OCI-LY7 (cell line): ENCODE measurements at regions not wholly inside any gene's neighbourhood (a gene's known extent, or its start where the extent isn't known, plus 50 kb on each side); places are given as distances from the start of the nearest gene placed in this dataset.

ENCODE experiments used
- CTCF ChIP-seq: fragments of 200-600 bp; sonication (generic); conservative IDR thresholded peaks from 2 replicates; pipeline ENCODE4 v1.5.1; 2014; ENCODE audit warnings: mild to moderate bottlenecking, antibody characterized with exemption, low read length, moderate library complexity, mixed read lengths
- EZH2phosphoT487 ChIP-seq: fragments of 200-600 bp; sonication (generic); IDR thresholded peaks from 2 replicates; pipeline ENCODE4 v1.6.1; 2018; ENCODE audit warnings: low read depth, borderline replicate concordance, mild to moderate bottlenecking, mixed run types, antibody characterized with exemption, low read length, moderate library complexity, mixed read lengths

- TF ChIP-seq CTCF (no peak), EZH2phosphoT487 (no peak)
These were observed 217.2 kb upstream of the OSR1 start for GRCh38 chr2:19575641-19576040.
